ENCODE measurements at regions not wholly inside any gene's neighbourhood (a gene's known extent, or its start where the extent isn't known, plus 50 kb on each side); places are given as distances from the start of the nearest gene placed in this dataset.

DNA sequence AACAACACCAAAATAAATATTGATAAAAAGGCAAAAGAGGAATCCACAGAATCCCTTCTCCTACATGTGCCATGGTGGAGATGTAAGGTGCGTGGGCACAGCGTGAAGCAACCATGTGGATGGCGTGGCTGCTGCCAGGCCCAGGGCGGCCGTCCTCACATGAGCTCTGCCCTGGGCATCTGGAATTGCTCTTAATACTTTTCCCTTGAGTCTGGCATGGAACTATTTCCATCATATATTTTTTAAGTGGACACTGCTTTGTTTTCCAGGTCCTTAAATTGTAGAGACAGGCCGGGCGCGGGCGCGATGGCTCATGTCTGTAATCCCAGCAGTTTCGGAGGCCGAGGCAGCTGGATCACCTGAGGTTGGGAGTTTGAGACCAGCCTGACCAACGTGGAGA lies 349.3 kb downstream of the IRX1 start:
- WGBS, 5 donors: 89 to 93% (median 91%) methylated on average over 13 of the region's 13 CpGs
- H3K27me3 ChIP-seq: no peaks in the 10 kb centered on the region
- H3K4me1 ChIP-seq: no peaks in the 10 kb centered on the region
- no peaks in the 10 kb centered on the region for H3K36me3 ChIP-seq
- DNase-seq: no peak
- intact Hi-C loops (cut with DNase I; ENCODE audit: low total_unique reads): no loop called here
- H3K9me3 ChIP-seq: peaks cover 0 to 20% (median 5%) of the 10 kb centered on the region in 4 donors
- TF ChIP-seq EP300 (IDR thresholded peaks at IDR 0.05) (no peak), POLR2AphosphoS5 (IDR thresholded peaks at IDR 0.05) (no peak), POLR2A (IDR thresholded peaks at IDR 0.05) (no peak)
- TF ChIP-seq, protein P1, sequence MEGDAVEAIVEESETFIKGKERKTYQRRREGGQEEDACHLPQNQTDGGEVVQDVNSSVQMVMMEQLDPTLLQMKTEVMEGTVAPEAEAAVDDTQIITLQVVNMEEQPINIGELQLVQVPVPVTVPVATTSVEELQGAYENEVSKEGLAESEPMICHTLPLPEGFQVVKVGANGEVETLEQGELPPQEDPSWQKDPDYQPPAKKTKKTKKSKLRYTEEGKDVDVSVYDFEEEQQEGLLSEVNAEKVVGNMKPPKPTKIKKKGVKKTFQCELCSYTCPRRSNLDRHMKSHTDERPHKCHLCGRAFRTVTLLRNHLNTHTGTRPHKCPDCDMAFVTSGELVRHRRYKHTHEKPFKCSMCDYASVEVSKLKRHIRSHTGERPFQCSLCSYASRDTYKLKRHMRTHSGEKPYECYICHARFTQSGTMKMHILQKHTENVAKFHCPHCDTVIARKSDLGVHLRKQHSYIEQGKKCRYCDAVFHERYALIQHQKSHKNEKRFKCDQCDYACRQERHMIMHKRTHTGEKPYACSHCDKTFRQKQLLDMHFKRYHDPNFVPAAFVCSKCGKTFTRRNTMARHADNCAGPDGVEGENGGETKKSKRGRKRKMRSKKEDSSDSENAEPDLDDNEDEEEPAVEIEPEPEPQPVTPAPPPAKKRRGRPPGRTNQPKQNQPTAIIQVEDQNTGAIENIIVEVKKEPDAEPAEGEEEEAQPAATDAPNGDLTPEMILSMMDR (IDR thresholded peaks at IDR 0.05): no peak
- no peak overlapping the region for H3K27ac ChIP-seq
- no peak overlapping the region for H3K4me3 ChIP-seq

DNA sequence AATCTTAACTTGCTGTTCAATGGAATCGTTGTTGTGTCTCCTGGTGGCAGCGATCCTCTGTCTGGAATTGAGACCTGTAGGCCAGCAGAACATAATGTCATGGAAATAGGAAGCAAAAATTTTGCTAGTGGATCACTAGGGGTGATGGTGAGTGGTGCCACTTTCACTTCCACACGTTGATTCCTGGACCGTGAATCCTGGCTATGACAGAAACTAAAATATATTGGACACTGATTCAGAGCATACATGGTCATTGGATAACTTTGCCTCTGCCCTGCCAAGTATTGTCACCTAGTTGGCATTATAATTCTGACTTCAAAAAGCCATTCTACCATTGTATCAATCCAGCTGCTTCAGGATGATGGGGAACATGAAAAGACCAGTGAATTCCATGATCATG lies 353.2 kb downstream of the IRX1 start:
- 76 to 83% (median 80%) methylated on average over 4 of the region's 4 CpGs for WGBS, 5 donors
- H3K27me3 ChIP-seq: no peaks in the 10 kb centered on the region
- H3K36me3 ChIP-seq: no peaks in the 10 kb centered on the region
- no peak overlapping the region for H3K4me3 ChIP-seq
- no peak overlapping the region for H3K27ac ChIP-seq
- TF ChIP-seq POLR2A (IDR thresholded peaks at IDR 0.05): no peak
- no peak for TF ChIP-seq POLR2AphosphoS5 (IDR thresholded peaks at IDR 0.05)
- TF ChIP-seq EP300 (IDR thresholded peaks at IDR 0.05): no peak
- TF ChIP-seq, protein P1 (IDR thresholded peaks at IDR 0.05): no peak
- H3K4me1 ChIP-seq: no peaks in the 10 kb centered on the region
- intact Hi-C loops (cut with DNase I; ENCODE audit: low total_unique reads): no loop called here
- DNase-seq: no peak
- H3K9me3 ChIP-seq: peaks cover 0 to 11% (median 2%) of the 10 kb centered on the region in 4 donors

DNA sequence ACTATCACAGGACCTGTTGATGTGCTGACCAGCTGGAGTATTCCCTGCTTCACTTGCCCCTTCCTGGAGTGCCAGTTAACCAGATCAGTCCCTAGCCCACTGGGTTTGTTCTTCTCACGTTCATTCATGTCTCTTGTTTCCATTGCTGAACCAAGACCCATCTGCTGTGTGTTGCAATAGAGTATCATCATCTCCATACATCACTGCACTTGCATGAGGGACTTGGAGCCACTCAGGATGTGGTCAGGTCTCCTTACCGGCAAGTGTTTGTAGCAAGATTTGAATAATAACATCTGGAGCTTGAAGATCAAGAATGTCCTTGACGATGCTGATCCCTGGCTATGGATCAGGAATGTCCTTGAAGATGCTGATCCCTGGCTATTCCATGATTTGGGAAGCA lies 358.6 kb downstream of the IRX1 start:
- intact Hi-C loops (cut with DNase I; ENCODE audit: low total_unique reads): no loop called here
- Histone ChIP-seq H3K4me1 (no peaks in the 10 kb centered on the region), H3K4me3 (no peak overlapping the region), H3K36me3 (no peaks in the 10 kb centered on the region), H3K27me3 (no peaks in the 10 kb centered on the region), H3K27ac (no peak overlapping the region), H3K9me3 (peaks cover 0 to 14% (median 2%) of the 10 kb centered on the region in 4 donors)
- peak in 1 of 2 donors; percentile 3 for DNase-seq
- whole genome bisulfite sequencing, 5 donors: 24 to 67% (median 50%) methylated on average over 3 of the region's 3 CpGs
- TF ChIP-seq EP300 (IDR thresholded peaks at IDR 0.05) (no peak), POLR2A (IDR thresholded peaks at IDR 0.05) (no peak), POLR2AphosphoS5 (IDR thresholded peaks at IDR 0.05) (no peak)
- TF ChIP-seq, protein P1 (IDR thresholded peaks at IDR 0.05): no peak

DNA sequence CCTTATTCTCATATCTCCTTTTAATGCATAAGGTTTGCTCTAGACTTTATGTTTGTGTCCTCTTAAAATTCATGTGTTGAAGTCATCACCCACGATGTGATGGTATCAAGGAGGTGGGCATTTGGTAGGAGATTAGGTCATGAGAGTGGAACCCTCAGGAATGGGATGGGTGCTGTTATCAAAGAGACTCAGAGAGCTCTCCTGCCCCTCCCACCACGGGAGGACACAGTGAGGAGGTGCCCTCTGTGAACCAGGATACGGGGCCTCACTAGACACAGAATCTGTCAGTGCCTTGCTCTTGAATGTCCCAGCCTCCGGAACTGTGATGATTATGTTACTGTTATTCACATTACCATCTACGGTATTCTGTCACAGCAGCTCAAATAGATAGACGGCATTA lies 359.0 kb downstream of the IRX1 start:
- no peaks in the 10 kb centered on the region for H3K27me3 ChIP-seq
- peaks cover 0 to 18% (median 2%) of the 10 kb centered on the region in 4 donors for H3K9me3 ChIP-seq
- no peaks in the 10 kb centered on the region for H3K4me1 ChIP-seq
- whole genome bisulfite sequencing, 5 donors: 59 to 71% (median 66%) methylated on average over 6 of the region's 6 CpGs
- no peaks in the 10 kb centered on the region for H3K36me3 ChIP-seq
- no peak for DNase-seq
- TF ChIP-seq EP300 (IDR thresholded peaks at IDR 0.05): no peak
- TF ChIP-seq POLR2A (IDR thresholded peaks at IDR 0.05): no peak
- TF ChIP-seq, protein P1 (IDR thresholded peaks at IDR 0.05): no peak
- TF ChIP-seq POLR2AphosphoS5 (IDR thresholded peaks at IDR 0.05): no peak
- no peak overlapping the region for H3K4me3 ChIP-seq
- intact Hi-C loops (cut with DNase I; ENCODE audit: low total_unique reads): no loop called here
- no peak overlapping the region for H3K27ac ChIP-seq
